ENCODE measurements at regions not wholly inside any gene's neighbourhood (a gene's known extent, or its start where the extent isn't known, plus 50 kb on each side); places are given as distances from the start of the nearest gene placed in this dataset.

DNA sequence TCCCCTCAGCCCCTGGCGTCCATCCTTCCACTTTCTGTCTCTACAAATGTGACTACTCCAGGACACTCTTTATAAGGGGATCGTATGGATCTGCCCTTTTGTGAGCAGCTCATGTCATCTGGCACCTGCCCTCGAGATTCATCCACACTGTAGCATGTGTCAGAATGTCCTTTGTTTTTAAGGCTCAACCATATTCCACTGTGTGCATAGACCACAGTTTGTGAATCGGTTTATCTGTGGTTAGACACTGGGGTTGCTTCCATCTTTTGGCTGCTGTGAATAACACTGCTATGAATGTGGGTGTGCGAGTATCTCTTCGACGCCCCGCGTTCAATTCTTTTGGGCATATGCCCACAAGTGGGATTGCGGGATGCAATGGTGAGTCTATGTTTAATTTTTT, 167.9 kb downstream of the NUP210 start:
- Histone ChIP-seq H3K4me1 (ENCODE audit: low read length) (no peaks in the 10 kb centered on the region), H3K4me2 (ENCODE audit: low read length) (no peak overlapping the region), H4K20me1 (ENCODE audit: insufficient read depth, low read length) (no peaks in the 10 kb centered on the region), H3K27ac (ENCODE audit: low read length) (no peak overlapping the region), H2AFZ (ENCODE audit: low read depth, low read length) (no peak overlapping the region), H3K79me2 (ENCODE audit: low read length) (no peaks in the 10 kb centered on the region), H3K9ac (ENCODE audit: low read length) (no peak overlapping the region), H3K4me3 (ENCODE audit: low read length) (no peak overlapping the region), H3K36me3 (replicated peaks; ENCODE audit: low read depth, low read length) (no peaks in the 10 kb centered on the region), H3K9me3 (ENCODE audit: insufficient read depth, low read length) (no peaks in the 10 kb centered on the region), H3K27me3 (ENCODE audit: low read depth, low read length) (peaks cover 39% of the 10 kb centered on the region)
- no peak for TF ChIP-seq EZH2phosphoT487 (IDR thresholded peaks at IDR 0.05; ENCODE audit: low read depth)
- TF ChIP-seq, protein P1, sequence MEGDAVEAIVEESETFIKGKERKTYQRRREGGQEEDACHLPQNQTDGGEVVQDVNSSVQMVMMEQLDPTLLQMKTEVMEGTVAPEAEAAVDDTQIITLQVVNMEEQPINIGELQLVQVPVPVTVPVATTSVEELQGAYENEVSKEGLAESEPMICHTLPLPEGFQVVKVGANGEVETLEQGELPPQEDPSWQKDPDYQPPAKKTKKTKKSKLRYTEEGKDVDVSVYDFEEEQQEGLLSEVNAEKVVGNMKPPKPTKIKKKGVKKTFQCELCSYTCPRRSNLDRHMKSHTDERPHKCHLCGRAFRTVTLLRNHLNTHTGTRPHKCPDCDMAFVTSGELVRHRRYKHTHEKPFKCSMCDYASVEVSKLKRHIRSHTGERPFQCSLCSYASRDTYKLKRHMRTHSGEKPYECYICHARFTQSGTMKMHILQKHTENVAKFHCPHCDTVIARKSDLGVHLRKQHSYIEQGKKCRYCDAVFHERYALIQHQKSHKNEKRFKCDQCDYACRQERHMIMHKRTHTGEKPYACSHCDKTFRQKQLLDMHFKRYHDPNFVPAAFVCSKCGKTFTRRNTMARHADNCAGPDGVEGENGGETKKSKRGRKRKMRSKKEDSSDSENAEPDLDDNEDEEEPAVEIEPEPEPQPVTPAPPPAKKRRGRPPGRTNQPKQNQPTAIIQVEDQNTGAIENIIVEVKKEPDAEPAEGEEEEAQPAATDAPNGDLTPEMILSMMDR (IDR thresholded peaks at IDR 0.05; ENCODE audit: low read depth, low read length): no peak

GRCh38 chr3:13251166-13251903, 168.8 kb downstream of the NUP210 start:
- H3K79me2 ChIP-seq (ENCODE audit: low read length): no peaks in the 10 kb centered on the region
- no peaks in the 10 kb centered on the region for H3K9me3 ChIP-seq (ENCODE audit: insufficient read depth, low read length)
- H2AFZ ChIP-seq (ENCODE audit: low read depth, low read length): no peak overlapping the region
- H3K4me3 ChIP-seq (ENCODE audit: low read length): no peak overlapping the region
- no peaks in the 10 kb centered on the region for H3K4me1 ChIP-seq (ENCODE audit: low read length)
- H3K9ac ChIP-seq (ENCODE audit: low read length): no peak overlapping the region
- TF ChIP-seq, protein P1 (IDR thresholded peaks at IDR 0.05; ENCODE audit: low read depth, low read length): no peak
- TF ChIP-seq EZH2phosphoT487 (IDR thresholded peaks at IDR 0.05; ENCODE audit: low read depth): no peak
- no peak overlapping the region for H3K27ac ChIP-seq (ENCODE audit: low read length)
- no peaks in the 10 kb centered on the region for H4K20me1 ChIP-seq (ENCODE audit: insufficient read depth, low read length)
- no peak overlapping the region for H3K4me2 ChIP-seq (ENCODE audit: low read length)
- no peaks in the 10 kb centered on the region for H3K36me3 ChIP-seq (replicated peaks; ENCODE audit: low read depth, low read length)
- peaks cover 37% of the 10 kb centered on the region for H3K27me3 ChIP-seq (ENCODE audit: low read depth, low read length)

GRCh38 chr3:13249664-13250390, 170.3 kb downstream of the NUP210 start:
- H3K79me2 ChIP-seq (ENCODE audit: low read length): no peaks in the 10 kb centered on the region
- no peak overlapping the region for H2AFZ ChIP-seq (ENCODE audit: low read depth, low read length)
- no peak overlapping the region for H3K27ac ChIP-seq (ENCODE audit: low read length)
- H3K4me2 ChIP-seq (ENCODE audit: low read length): no peak overlapping the region
- H3K9ac ChIP-seq (ENCODE audit: low read length): no peak overlapping the region
- no peaks in the 10 kb centered on the region for H3K9me3 ChIP-seq (ENCODE audit: insufficient read depth, low read length)
- H3K27me3 ChIP-seq (ENCODE audit: low read depth, low read length): peaks cover 31% of the 10 kb centered on the region
- no peaks in the 10 kb centered on the region for H4K20me1 ChIP-seq (ENCODE audit: insufficient read depth, low read length)
- H3K36me3 ChIP-seq (replicated peaks; ENCODE audit: low read depth, low read length): no peaks in the 10 kb centered on the region
- no peaks in the 10 kb centered on the region for H3K4me1 ChIP-seq (ENCODE audit: low read length)
- H3K4me3 ChIP-seq (ENCODE audit: low read length): no peak overlapping the region
- TF ChIP-seq, protein P1 (IDR thresholded peaks at IDR 0.05; ENCODE audit: low read depth, low read length): no peak
- no peak for TF ChIP-seq EZH2phosphoT487 (IDR thresholded peaks at IDR 0.05; ENCODE audit: low read depth)

DNA sequence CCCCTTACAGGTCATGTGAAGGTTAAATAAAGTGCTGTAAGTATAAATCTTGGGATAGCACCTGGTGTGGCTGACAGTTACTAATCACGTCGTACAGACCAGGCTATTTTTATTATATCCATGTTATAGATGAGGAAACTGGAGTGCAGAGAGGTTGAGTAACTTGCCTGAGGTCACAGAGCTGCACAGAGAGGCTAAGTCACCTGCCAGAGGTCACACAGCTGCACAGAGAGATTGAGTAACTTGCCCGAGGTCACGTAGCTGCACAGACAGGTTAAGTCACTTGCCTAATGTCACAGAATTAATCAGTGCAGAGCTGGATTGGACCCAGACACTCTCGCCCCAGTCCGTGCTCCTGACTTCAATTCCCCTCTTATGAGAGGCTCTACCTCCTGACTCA, 171.5 kb downstream of the NUP210 start:
- peaks cover 41% of the 10 kb centered on the region for H3K27me3 ChIP-seq (ENCODE audit: low read depth, low read length)
- TF ChIP-seq EZH2phosphoT487 (IDR thresholded peaks at IDR 0.05; ENCODE audit: low read depth): no peak
- TF ChIP-seq, protein P1 (IDR thresholded peaks at IDR 0.05; ENCODE audit: low read depth, low read length): no peak
- H3K27ac ChIP-seq (ENCODE audit: low read length): no peak overlapping the region
- H3K4me2 ChIP-seq (ENCODE audit: low read length): no peak overlapping the region
- H3K9ac ChIP-seq (ENCODE audit: low read length): no peak overlapping the region
- H3K9me3 ChIP-seq (ENCODE audit: insufficient read depth, low read length): no peaks in the 10 kb centered on the region
- H2AFZ ChIP-seq (ENCODE audit: low read depth, low read length): no peak overlapping the region
- H3K79me2 ChIP-seq (ENCODE audit: low read length): no peaks in the 10 kb centered on the region
- H4K20me1 ChIP-seq (ENCODE audit: insufficient read depth, low read length): no peaks in the 10 kb centered on the region
- H3K4me3 ChIP-seq (ENCODE audit: low read length): no peak overlapping the region
- no peaks in the 10 kb centered on the region for H3K36me3 ChIP-seq (replicated peaks; ENCODE audit: low read depth, low read length)
- H3K4me1 ChIP-seq (ENCODE audit: low read length): no peaks in the 10 kb centered on the region
